Skeletal muscle tissue (tissue), 3 donors: ENCODE measurements at regions not wholly inside any gene's neighbourhood (a gene's known extent, or its start where the extent isn't known, plus 50 kb on each side); places are given as distances from the start of the nearest gene placed in this dataset.

Source experiments
- H3K27ac ChIP-seq: one replicate; pipeline ENCODE4 v1.7.0; 2013; ENCODE audit warnings: mild to moderate bottlenecking, low read depth, low read length, inconsistent platforms
- H3K27me3 ChIP-seq, 3 donors: one replicate each; pipeline ENCODE4 v1.7.0; 2013; ENCODE audit warnings: low read length in 3 of 3; ENCODE audit not compliant: control insufficient read depth in 3 of 3, insufficient read depth in 3 of 3
- H3K36me3 ChIP-seq, 3 donors: one replicate each; pipeline ENCODE4 v1.7.0; 2013; ENCODE audit warnings: low read length in 3 of 3; ENCODE audit not compliant: control insufficient read depth in 3 of 3, insufficient read depth in 3 of 3
- H3K4me1 ChIP-seq, 3 donors: one replicate each; pipeline ENCODE4 v1.7.0; 2013; ENCODE audit warnings: low read length in 3 of 3, mild to moderate bottlenecking in 3 of 3; ENCODE audit not compliant: control insufficient read depth in 3 of 3, insufficient read depth in 3 of 3
- H3K4me3 ChIP-seq, 3 donors: one replicate each; pipeline ENCODE4 v1.7.0; 2013; ENCODE audit warnings: low read length in 3 of 3
- H3K9ac ChIP-seq, 3 donors: one replicate each; pipeline ENCODE4 v1.7.0; 2013; ENCODE audit warnings: low read length in 3 of 3, mild to moderate bottlenecking in 3 of 3, moderate library complexity in 2 of 3, low read depth in 1 of 3
- H3K9me3 ChIP-seq, 3 donors: one replicate each; pipeline ENCODE4 v1.7.0; 2013; ENCODE audit warnings: low read length in 3 of 3; ENCODE audit not compliant: control insufficient read depth in 3 of 3
- donor health status: Osteomylitis.

DNA sequence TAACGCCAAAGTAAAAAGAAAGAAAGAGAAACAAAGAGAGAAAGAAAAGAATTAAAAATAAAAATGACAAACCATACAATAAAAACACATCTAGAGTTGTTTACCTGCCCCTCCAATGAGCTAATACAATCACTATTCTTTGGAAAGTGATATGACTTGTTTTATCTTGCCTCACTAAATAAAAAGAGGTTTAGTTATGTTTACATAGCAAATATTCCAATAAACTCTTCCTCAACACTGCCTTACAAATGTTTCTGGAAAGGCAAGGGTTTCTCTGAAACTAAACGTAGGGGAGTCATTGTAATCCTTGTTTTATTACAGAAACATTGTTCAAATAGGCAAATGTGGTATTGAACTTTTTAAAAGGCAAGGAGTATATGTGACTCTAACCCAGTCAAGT, 396.2 kb downstream of the EPM2A start:
- H3K9ac ChIP-seq: no peak overlapping the region
- no peak overlapping the region for H3K27ac ChIP-seq
- no peaks in the 10 kb centered on the region for H3K27me3 ChIP-seq
- no peaks in the 10 kb centered on the region for H3K9me3 ChIP-seq
- H3K36me3 ChIP-seq: no peaks in the 10 kb centered on the region
- no peaks in the 10 kb centered on the region for H3K4me1 ChIP-seq
- H3K4me3 ChIP-seq: no peak overlapping the region

DNA sequence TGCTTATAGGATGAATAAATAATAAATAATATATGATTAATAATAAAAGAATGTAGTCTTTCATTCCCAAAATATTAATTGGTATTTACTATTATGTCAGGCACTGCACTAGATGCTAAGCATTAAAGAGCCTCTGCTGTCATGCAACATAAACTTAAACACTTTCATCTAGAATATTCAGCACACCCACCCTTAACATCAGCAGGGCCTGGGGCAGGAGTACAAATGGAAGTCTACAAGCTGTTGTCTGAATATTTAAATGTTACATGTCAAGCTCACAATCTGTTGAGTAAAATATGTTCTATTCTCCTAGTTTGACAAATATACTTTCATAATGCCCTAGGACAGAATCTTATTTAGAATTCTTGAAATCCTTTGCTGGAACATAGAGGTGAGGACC, 395.1 kb downstream of the EPM2A start:
- H3K9ac ChIP-seq: no peak overlapping the region
- H3K4me1 ChIP-seq: no peaks in the 10 kb centered on the region
- no peaks in the 10 kb centered on the region for H3K9me3 ChIP-seq
- H3K27me3 ChIP-seq: no peaks in the 10 kb centered on the region
- no peak overlapping the region for H3K27ac ChIP-seq
- no peaks in the 10 kb centered on the region for H3K36me3 ChIP-seq
- H3K4me3 ChIP-seq: no peak overlapping the region

DNA sequence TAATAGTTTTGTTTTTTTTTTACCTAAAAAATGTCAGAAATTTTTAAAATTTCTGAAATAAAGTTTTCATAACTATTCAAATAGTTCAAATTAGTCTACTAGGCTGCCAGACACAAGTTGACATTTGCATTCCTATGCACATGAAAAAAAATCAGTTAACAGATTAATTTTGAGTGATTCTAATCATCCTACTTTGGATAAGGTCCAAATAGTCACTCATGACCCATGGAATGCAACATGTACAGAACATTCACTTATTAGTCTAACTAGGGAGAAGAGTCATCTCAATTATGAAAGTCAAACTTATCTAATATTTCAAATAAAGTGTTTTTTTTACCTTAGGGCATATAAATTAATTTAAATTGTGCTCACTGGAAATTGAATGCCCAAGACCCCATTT, 390.2 kb downstream of the EPM2A start:
- Histone ChIP-seq H3K27ac (no peak overlapping the region), H3K4me3 (no peak overlapping the region), H3K27me3 (no peaks in the 10 kb centered on the region), H3K4me1 (no peaks in the 10 kb centered on the region), H3K9me3 (no peaks in the 10 kb centered on the region), H3K9ac (no peak overlapping the region), H3K36me3 (no peaks in the 10 kb centered on the region)

DNA sequence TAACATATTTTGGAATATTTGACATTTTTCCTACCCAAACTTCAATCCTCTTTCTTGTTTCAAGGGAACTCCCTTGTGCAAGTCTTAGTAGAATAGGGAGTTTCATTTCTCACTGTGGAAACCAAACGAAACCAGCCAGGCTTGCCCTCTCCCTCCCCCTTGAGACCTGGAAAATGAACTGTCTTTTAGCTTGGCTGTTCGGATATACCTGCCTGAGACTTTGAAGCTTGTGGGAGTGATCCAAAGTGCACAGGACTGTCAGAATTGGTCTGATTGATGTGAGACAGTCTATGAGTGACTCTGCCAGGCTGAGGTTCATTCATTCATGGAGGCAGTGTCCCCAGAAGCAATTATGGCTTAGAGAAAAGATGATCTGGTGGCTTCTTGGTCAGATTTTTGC, 388.1 kb downstream of the EPM2A start:
- Histone ChIP-seq H3K27ac (no peak overlapping the region), H3K36me3 (no peaks in the 10 kb centered on the region), H3K27me3 (no peaks in the 10 kb centered on the region), H3K4me3 (no peak overlapping the region), H3K9me3 (no peaks in the 10 kb centered on the region), H3K9ac (no peak overlapping the region), H3K4me1 (no peaks in the 10 kb centered on the region)

DNA sequence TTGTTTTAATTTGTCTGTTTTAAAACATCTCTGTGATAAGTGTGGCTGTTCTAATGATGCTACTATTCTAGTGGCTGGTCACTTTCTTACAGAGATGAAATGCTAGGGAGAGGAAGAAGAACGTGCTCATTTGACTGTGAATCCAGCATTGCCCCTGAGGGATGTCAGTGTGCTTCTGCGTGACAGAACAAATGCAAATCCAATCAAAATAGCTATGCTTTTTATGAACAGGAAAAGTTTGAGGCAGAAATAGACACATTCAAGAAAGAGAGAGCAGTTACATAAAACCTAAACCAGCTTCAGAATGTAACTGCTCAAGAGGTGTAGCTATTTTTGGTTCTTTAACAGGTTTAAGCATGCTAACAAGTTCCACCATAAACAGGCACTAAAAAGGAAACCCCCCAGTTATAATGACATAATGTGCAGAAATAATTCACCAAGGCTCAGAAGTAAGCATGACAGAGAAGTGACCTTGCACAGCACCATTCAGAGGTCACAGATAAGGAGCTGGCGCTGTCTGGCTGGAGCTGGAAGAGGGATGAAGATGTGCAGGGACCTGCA, 385.3 kb downstream of the EPM2A start:
- Histone ChIP-seq H3K27ac (no peak overlapping the region), H3K27me3 (no peaks in the 10 kb centered on the region), H3K9me3 (no peaks in the 10 kb centered on the region), H3K4me1 (no peaks in the 10 kb centered on the region), H3K9ac (no peak overlapping the region), H3K4me3 (no peak overlapping the region), H3K36me3 (no peaks in the 10 kb centered on the region)

DNA sequence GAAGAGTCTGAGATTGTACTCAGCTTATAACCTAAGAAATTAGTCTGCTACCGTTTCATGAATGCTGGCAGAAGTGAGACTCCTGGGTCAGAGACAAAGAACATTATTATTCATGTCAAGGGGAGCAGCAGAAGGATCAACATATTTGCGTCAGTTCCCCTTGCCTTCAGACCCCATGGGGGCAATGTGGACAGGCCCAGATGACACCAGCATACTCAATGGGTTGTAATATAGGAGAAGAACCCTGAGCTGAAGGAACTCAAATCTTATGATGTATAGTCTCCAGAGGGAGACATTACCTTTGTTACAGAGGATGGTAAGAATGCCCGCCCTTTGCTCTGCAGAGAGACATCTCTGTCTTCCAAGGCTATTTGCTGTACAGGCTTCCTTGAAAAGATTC, 384.4 kb downstream of the EPM2A start:
- Histone ChIP-seq H3K4me1 (no peaks in the 10 kb centered on the region), H3K27ac (no peak overlapping the region), H3K27me3 (no peaks in the 10 kb centered on the region), H3K36me3 (no peaks in the 10 kb centered on the region), H3K9me3 (no peaks in the 10 kb centered on the region), H3K4me3 (no peak overlapping the region), H3K9ac (no peak overlapping the region)

DNA sequence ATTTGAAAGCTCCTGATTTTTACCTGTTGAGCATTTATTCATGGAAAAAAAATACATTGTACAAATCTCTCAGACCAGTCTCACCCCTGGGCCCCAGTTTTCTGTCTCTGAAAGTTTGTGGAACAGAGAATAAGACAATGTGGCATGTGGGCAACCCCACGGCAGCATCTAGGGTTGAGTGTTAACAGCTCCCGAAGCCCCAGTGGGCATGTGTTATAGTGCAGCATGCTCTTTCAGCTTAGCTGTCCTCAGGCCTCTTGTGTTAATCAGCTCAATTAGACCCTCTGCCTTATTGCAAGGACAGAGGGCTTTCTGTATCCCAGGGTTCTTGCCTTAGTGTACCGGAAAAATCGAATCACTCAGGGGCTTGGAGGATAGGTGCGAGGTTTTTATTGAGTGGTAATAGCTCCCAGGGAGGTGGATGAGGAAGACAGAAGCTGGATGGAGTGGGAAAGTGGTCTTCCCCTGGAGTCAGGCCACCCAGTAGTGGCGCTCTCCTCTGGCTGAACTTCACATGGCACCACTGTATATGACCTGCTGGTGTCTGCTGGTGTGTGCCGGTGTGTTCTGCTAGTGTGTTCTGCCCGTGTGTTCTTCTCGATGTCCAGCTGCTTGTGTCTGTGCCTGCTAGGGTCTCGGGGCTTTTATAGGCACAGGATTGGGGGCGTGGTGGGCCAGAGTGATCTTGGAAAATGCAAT, 382.8 kb downstream of the EPM2A start:
- Histone ChIP-seq H3K36me3 (no peaks in the 10 kb centered on the region), H3K9ac (no peak overlapping the region), H3K4me1 (no peaks in the 10 kb centered on the region)

DNA sequence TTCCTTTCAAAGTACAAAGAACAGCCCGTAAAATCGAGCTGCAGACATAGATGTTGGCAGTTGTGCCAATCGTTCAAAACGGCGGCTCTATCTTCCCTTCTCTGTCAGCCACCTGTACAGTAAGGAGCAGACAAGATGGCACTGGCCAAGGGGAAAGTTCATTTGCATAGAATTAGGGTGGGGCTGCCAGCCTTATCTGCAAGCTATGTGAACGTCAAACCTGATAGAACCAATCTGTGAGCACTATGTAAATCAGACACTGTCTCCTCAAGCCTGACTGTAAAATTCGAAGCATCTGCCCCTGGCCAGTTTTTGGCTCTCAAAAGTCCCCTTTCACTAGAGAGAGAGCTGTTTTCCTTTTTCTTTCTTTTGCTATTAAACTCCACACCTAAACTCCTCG, 374.5 kb downstream of the EPM2A start:
- no peak overlapping the region for H3K4me3 ChIP-seq
- no peaks in the 10 kb centered on the region for H3K4me1 ChIP-seq
- H3K9ac ChIP-seq: no peak overlapping the region
- H3K9me3 ChIP-seq: no peaks in the 10 kb centered on the region
- H3K36me3 ChIP-seq: no peaks in the 10 kb centered on the region
- no peak overlapping the region for H3K27ac ChIP-seq
- no peaks in the 10 kb centered on the region for H3K27me3 ChIP-seq

More for the DNA sequence above, 382.8 kb downstream of the EPM2A start:
- no peaks in the 10 kb centered on the region for H3K9me3 ChIP-seq
- H3K27me3 ChIP-seq: no peaks in the 10 kb centered on the region
- H3K27ac ChIP-seq: no peak overlapping the region
- H3K4me3 ChIP-seq: no peak overlapping the region

DNA sequence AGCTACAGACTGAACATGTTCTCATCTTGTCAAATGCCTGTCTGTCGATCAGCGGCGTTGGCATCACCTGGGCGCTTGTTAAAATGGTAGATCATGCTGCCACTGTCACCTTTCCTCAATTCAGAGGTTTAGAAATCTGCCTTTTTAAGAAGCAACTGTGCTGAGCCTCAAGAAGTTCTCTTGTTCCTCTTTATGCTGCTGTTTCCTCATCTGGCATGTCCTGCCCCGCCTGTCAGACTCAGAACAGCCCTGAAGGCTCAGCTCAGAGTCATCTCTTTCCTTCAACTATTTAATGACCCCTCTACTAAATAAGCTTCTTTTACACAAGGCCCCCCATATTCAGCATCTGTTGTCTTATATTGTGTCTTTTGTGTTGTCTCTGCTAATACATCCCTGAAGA, 368.2 kb downstream of the EPM2A start:
- Histone ChIP-seq H3K9me3 (no peaks in the 10 kb centered on the region), H3K9ac (no peak overlapping the region), H3K27ac (no peak overlapping the region), H3K36me3 (no peaks in the 10 kb centered on the region), H3K4me3 (no peak overlapping the region), H3K4me1 (peaks cover 0 to 5% (median 0%) of the 10 kb centered on the region in 3 donors), H3K27me3 (no peaks in the 10 kb centered on the region)

DNA sequence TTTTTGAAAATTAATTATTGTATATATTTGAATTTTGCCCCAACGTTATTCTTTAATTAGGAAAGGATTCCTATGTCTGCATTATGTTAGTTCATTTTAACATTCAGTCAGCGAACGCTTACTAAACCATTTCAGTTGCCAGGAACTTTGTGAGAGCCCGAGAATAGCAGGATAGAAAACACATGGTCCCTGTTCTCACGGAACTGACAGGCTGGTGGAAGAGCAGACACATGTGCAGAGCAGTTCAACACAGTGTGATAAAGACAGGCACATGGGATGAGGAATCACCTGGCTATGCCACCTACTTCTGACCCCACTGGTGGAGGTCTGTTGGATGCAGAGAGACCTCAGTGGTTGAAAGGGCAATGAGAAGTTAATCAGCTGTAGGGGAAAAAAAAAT, 367.2 kb downstream of the EPM2A start:
- Histone ChIP-seq H3K4me1 (peaks cover 0 to 7% (median 0%) of the 10 kb centered on the region in 3 donors), H3K36me3 (no peaks in the 10 kb centered on the region), H3K4me3 (no peak overlapping the region), H3K27me3 (no peaks in the 10 kb centered on the region), H3K27ac (no peak overlapping the region), H3K9ac (no peak overlapping the region), H3K9me3 (no peaks in the 10 kb centered on the region)
